ENCODE measurements at regions not wholly inside any gene's neighbourhood (a gene's known extent, or its start where the extent isn't known, plus 50 kb on each side); places are given as distances from the start of the nearest gene placed in this dataset.

DNA sequence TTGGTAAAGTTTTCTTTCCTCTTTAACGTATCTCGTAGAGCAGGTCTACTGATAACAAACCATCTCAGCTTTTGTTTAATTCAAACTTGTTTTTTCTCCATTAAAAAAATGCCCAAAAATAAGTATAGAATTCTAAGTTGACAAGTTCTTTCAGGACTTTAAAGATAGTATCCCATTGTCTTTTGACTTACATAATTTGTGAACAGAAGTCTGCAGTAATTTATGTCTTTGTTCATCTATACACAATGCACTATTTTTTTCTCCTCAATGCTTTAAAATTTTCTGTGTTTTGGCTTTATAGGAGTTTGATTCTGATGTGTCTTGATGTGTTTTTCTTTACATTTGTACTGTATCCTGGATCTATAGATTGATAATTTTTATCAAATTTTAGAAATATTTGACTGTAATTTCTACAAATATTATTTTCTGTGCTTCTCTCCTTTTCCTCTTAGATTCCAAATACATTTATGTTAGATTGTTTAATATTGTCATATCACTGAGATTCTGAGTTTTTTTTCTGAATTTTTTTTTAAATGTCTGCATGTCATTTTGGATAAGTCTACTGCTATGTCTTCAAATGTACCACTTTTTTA is 143.3 kb downstream of the FTCDNL1 start:
- DNase-seq = no peak
- Histone ChIP-seq H3K27me3 (ENCODE audit: insufficient read depth, low read length, poor library complexity) (peaks cover 2% of the 10 kb centered on the region), H3K4me3 (ENCODE audit: low read depth in 1 of 2, low read length in 2 of 2) (no peak overlapping the region), H3K9ac (ENCODE audit: low read depth, low read length) (no peak overlapping the region), H3K9me3 (ENCODE audit: insufficient read depth, low read length, severe bottlenecking) (no peaks in the 10 kb centered on the region), H3K79me2 (ENCODE audit: insufficient read depth, low read length) (no peaks in the 10 kb centered on the region), H3K4me2 (ENCODE audit: insufficient read depth, low read length) (no peak overlapping the region), H3K4me1 (ENCODE audit: insufficient read depth, low read length) (no peaks in the 10 kb centered on the region), H2AFZ (ENCODE audit: low read depth, low read length) (no peak overlapping the region), H4K20me1 (ENCODE audit: insufficient read depth, low read length) (no peaks in the 10 kb centered on the region), H3K27ac (ENCODE audit: low read length) (no peak overlapping the region), H3K36me3 (ENCODE audit: insufficient read depth, low read length) (no peaks in the 10 kb centered on the region)
- TF ChIP-seq EZH2 (IDR thresholded peaks at IDR 0.05; ENCODE audit: borderline replicate concordance, low read depth, low read length, severe bottlenecking) = no peak
- TF ChIP-seq, protein P1, sequence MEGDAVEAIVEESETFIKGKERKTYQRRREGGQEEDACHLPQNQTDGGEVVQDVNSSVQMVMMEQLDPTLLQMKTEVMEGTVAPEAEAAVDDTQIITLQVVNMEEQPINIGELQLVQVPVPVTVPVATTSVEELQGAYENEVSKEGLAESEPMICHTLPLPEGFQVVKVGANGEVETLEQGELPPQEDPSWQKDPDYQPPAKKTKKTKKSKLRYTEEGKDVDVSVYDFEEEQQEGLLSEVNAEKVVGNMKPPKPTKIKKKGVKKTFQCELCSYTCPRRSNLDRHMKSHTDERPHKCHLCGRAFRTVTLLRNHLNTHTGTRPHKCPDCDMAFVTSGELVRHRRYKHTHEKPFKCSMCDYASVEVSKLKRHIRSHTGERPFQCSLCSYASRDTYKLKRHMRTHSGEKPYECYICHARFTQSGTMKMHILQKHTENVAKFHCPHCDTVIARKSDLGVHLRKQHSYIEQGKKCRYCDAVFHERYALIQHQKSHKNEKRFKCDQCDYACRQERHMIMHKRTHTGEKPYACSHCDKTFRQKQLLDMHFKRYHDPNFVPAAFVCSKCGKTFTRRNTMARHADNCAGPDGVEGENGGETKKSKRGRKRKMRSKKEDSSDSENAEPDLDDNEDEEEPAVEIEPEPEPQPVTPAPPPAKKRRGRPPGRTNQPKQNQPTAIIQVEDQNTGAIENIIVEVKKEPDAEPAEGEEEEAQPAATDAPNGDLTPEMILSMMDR (IDR thresholded peaks at IDR 0.05; ENCODE audit: borderline replicate concordance, extremely low read depth, low read length, poor library complexity, severe bottlenecking) = no peak
- ATAC-seq (ENCODE audit: insufficient read depth, low read depth) = no peak

DNA sequence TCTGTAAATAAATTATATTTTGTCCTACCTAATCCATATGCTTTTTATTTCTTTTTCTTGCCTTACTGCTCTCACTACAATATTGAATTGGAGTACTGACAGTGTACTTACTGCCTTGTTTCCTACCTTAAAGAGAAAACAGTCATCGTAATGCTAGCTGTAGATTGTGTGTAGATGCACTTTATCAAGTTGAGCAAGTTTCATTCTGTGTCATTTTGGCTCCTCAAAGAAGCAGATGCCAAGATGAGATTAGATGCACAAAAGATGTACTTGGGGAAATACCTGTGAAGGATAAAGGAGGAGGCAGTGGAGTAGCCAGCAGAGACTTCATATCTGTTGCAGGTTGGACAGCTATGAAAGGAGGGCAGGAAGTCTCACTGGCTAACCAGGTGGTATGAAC is 145.5 kb downstream of the FTCDNL1 start:
- Histone ChIP-seq H3K9ac (ENCODE audit: low read depth, low read length) (no peak overlapping the region), H3K27ac (ENCODE audit: low read length) (no peak overlapping the region), H3K79me2 (ENCODE audit: insufficient read depth, low read length) (no peaks in the 10 kb centered on the region), H3K4me2 (ENCODE audit: insufficient read depth, low read length) (no peak overlapping the region), H3K4me1 (ENCODE audit: insufficient read depth, low read length) (no peaks in the 10 kb centered on the region), H3K4me3 (ENCODE audit: low read depth in 1 of 2, low read length in 2 of 2) (no peak overlapping the region), H4K20me1 (ENCODE audit: insufficient read depth, low read length) (no peaks in the 10 kb centered on the region), H2AFZ (ENCODE audit: low read depth, low read length) (no peak overlapping the region), H3K9me3 (ENCODE audit: insufficient read depth, low read length, severe bottlenecking) (no peaks in the 10 kb centered on the region), H3K27me3 (ENCODE audit: insufficient read depth, low read length, poor library complexity) (peaks cover 2% of the 10 kb centered on the region), H3K36me3 (ENCODE audit: insufficient read depth, low read length) (no peaks in the 10 kb centered on the region)
- DNase-seq = no peak
- TF ChIP-seq, protein P1 (IDR thresholded peaks at IDR 0.05; ENCODE audit: borderline replicate concordance, extremely low read depth, low read length, poor library complexity, severe bottlenecking) = no peak
- TF ChIP-seq EZH2 (IDR thresholded peaks at IDR 0.05; ENCODE audit: borderline replicate concordance, low read depth, low read length, severe bottlenecking) = no peak
- no peak for ATAC-seq (ENCODE audit: insufficient read depth, low read depth)

DNA sequence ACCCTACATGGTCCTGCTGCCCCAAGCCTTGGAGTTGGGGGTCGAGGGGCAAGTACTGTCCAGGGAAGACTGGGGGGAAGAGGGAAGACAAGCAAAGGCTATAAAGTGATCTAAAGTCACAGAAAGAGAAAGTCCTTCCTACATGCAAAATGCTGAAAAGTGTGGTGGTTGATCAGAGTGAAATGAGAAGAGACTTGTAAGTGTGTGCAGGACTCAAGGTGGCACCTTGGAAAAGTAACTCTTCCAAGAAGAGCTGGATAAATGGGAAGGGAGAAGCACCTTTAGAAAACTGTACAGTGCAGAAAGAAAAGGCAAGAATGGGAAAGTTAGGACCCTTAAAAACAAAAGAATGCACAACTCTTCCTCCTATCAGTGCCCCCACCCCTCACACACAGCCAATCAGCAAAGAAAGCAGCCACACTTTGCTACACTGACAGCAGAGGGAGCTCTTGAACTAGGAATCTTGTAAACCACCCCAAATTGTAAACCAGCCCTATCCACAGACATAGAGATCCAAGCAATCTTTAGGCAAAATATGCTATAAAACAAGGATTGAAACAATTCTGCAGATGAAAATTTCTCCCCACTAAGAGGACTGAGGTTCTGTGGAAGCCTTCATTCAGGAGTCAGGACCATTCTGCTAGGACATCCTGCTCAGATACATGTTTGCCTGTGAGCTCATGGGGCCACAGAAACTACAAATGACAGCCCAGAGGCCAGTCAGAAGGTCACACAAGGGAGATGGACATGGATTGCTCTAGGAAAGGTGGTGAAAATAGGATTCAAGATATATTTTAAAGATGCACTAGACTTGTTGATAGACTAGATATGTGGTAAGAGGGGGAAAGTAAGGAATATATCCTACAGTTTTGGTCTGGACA is 146.4 kb downstream of the FTCDNL1 start:
- peaks cover 2% of the 10 kb centered on the region for H3K27me3 ChIP-seq (ENCODE audit: insufficient read depth, low read length, poor library complexity)
- no peaks in the 10 kb centered on the region for H3K79me2 ChIP-seq (ENCODE audit: insufficient read depth, low read length)
- H3K36me3 ChIP-seq (ENCODE audit: insufficient read depth, low read length) = no peaks in the 10 kb centered on the region
- H3K27ac ChIP-seq (ENCODE audit: low read length) = no peak overlapping the region
- H3K9me3 ChIP-seq (ENCODE audit: insufficient read depth, low read length, severe bottlenecking) = no peaks in the 10 kb centered on the region
- H3K9ac ChIP-seq (ENCODE audit: low read depth, low read length) = no peak overlapping the region
- H2AFZ ChIP-seq (ENCODE audit: low read depth, low read length) = no peak overlapping the region
- DNase-seq (peak; percentile 21), ATAC-seq (ENCODE audit: insufficient read depth, low read depth) (peak; percentile 70; the same call in 2 of the 3 replicates)
- no peak overlapping the region for H3K4me3 ChIP-seq (ENCODE audit: low read depth in 1 of 2, low read length in 2 of 2)
- H3K4me2 ChIP-seq (ENCODE audit: insufficient read depth, low read length) = no peak overlapping the region
- H4K20me1 ChIP-seq (ENCODE audit: insufficient read depth, low read length) = no peaks in the 10 kb centered on the region
- H3K4me1 ChIP-seq (ENCODE audit: insufficient read depth, low read length) = no peaks in the 10 kb centered on the region
- TF ChIP-seq EZH2 (IDR thresholded peaks at IDR 0.05; ENCODE audit: borderline replicate concordance, low read depth, low read length, severe bottlenecking) = no peak
- TF ChIP-seq, protein P1 (IDR thresholded peaks at IDR 0.05; ENCODE audit: borderline replicate concordance, extremely low read depth, low read length, poor library complexity, severe bottlenecking) = peak; percentile 65
